Astrocyte (in vitro differentiated cells and primary cell): ENCODE measurements at regions not wholly inside any gene's neighbourhood (a gene's known extent, or its start where the extent isn't known, plus 50 kb on each side); places are given as distances from the start of the nearest gene placed in this dataset.

Experiments used
- EZH2 ChIP-seq: IDR thresholded peaks from 2 replicates; pipeline ENCODE4 v1.6.1; 2012; ENCODE audit warnings: mild to moderate bottlenecking, low read length, inconsistent platforms; ENCODE audit not compliant: insufficient read depth
- TF ChIP-seq, protein P1 (sequence below): IDR thresholded peaks from 2 replicates; pipeline ENCODE4 v1.5.1; 2011; ENCODE audit warnings: low read depth, mild to moderate bottlenecking, inconsistent platforms, low read length, moderate library complexity; ENCODE audit not compliant: insufficient read depth

DNA sequence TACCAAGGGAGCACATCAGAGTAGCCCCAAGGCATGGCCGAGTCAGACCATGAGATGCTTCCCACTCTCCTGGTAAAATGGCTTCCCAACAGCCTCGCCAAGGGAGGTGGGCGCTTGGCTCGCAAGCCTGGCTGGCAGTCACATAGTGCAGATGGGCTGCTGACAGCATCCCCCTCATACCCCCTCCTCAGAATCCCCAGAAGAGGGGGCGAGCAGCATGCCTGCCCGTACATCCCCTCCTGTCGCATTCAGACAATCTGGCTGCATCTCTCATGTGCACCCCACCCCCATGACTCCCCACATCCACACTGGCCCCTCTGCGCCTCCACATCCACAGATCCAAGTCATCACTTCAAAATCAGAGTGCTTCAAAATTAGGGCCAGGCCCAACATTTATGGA is 54.0 kb upstream of the CES5A start:
- TF ChIP-seq EZH2: no peak
- TF ChIP-seq, protein P1, sequence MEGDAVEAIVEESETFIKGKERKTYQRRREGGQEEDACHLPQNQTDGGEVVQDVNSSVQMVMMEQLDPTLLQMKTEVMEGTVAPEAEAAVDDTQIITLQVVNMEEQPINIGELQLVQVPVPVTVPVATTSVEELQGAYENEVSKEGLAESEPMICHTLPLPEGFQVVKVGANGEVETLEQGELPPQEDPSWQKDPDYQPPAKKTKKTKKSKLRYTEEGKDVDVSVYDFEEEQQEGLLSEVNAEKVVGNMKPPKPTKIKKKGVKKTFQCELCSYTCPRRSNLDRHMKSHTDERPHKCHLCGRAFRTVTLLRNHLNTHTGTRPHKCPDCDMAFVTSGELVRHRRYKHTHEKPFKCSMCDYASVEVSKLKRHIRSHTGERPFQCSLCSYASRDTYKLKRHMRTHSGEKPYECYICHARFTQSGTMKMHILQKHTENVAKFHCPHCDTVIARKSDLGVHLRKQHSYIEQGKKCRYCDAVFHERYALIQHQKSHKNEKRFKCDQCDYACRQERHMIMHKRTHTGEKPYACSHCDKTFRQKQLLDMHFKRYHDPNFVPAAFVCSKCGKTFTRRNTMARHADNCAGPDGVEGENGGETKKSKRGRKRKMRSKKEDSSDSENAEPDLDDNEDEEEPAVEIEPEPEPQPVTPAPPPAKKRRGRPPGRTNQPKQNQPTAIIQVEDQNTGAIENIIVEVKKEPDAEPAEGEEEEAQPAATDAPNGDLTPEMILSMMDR: no peak
